NCI-H2196 (cell line): ENCODE measurements at regions not wholly inside any gene's neighbourhood (a gene's known extent, or its start where the extent isn't known, plus 50 kb on each side); places are given as distances from the start of the nearest gene placed in this dataset.

Source experiments
- DNase-seq: peaks from one replicate; lab custom pipeline; 2025; ENCODE audit not compliant: unreplicated experiment; lab: John Stamatoyannopoulos, UW

DNA sequence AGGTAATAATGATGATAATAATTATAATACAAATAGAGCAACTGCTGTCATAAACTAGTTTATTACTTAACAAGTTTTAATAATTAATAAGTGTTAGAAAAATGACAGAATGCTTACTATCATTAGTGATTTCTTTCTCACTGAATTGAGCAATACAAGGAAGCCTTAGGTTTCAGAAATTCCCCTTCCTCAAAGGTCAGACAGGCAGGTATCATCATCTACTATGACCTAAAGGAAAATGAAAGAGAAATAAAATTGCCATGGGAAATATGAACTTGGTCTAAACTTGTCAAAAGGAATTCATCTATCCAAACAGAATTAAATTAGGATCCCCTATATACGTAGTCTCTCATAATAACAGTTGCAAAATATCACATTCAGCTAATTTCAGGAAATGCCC is 56.3 kb upstream of the SLC7A11 start:
- no peak for DNase-seq

DNA sequence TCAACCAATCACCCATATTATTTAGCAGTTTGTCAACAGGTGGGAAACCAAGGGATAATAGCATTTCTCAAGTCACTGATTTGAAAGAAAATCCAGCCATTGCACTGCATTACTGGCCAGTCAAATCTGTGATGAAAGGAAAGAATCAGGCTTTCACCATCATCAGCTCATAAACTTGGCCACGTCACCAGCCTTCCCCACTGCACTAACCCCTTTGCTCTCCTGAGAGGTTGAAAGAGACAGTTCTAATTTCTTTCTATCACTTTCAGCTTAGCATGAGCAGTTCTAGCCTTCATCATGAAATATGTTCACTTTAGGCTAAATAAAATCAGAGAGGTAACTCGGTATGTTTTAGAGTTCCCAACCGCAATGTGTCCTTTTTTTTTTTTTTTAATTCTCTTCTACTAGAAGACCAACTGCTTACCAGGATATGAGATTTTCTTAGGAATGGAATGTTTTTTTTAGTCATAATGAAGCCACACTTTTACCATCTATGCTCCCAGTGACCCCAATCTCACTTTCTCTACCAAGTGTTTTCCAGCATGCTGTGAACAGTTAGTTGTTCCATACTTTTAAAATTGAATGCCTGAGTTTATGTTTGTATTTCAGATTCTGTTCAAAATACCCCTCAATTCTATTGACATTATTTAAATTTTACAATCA is 55.7 kb upstream of the SLC7A11 start:
- no peak for DNase-seq

DNA sequence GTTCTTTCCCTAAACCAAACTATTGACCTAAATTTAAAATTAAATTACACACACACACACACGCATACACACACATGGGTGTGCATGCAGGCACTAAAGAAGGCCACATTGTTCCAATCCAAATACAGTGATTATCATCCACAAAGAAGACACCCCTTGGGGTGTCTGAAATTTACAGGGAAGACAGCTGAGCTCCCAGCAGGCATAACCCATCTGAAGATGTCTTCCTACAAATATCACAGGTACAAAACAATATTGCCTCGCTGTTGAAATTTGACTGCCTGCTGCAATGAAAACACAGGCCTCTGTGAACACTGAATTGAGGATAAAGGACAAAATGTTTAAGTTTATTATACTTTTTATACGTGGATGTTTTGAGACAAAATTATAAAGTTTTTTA is 50.2 kb upstream of the SLC7A11 start:
- DNase-seq, result no peak
